Activated CD4-positive, alpha-beta T cell treated with anti-CD3 and anti-CD28 coated beads for 36 hours (primary cell): ENCODE measurements at regions not wholly inside any gene's neighbourhood (a gene's known extent, or its start where the extent isn't known, plus 50 kb on each side); places are given as distances from the start of the nearest gene placed in this dataset.

ENCODE experiments used
- ATAC-seq: fragments of 200-7000 bp; cut with Tn5 transposase; one replicate; pipeline ENCODE4 v1.10.0; 2021; ENCODE audit warnings: mild to moderate bottlenecking, moderate library complexity
- CTCF ChIA-PET: fragments of 350-600 bp; sonication (Branson Sonifier 250); formaldehyde crosslinking; loops from one replicate; lab custom pipeline; 2021; ENCODE audit warnings: antibody characterized with exemption; lab: Charles Lee
- POLR2A ChIA-PET: fragments of 350-600 bp; sonication (Branson Sonifier 250); formaldehyde crosslinking; loops from one replicate; lab custom pipeline; 2021; ENCODE audit warnings: antibody characterized with exemption, inconsistent platforms; lab: Charles Lee
- DNase-seq: peaks from one replicate; pipeline ENCODE4 v3.0.0-alpha.2; 2020
- H3K27ac Mint-ChIP-seq: one replicate; pipeline ENCODE4 v1.8.0; 2021; ENCODE audit warnings: mixed read lengths
- H3K27me3 Mint-ChIP-seq: one replicate; pipeline ENCODE4 v1.8.0; 2021; ENCODE audit warnings: mixed read lengths
- H3K36me3 Mint-ChIP-seq: one replicate; pipeline ENCODE4 v1.8.0; 2021; ENCODE audit warnings: low read depth, mixed read lengths
- H3K4me1 Mint-ChIP-seq: one replicate; pipeline ENCODE4 v1.8.0; 2021; ENCODE audit warnings: mixed read lengths
- H3K4me3 Mint-ChIP-seq: one replicate; pipeline ENCODE4 v1.8.0; 2021; ENCODE audit warnings: mild to moderate bottlenecking, moderate library complexity, mixed read lengths
- H3K9me3 Mint-ChIP-seq: one replicate; pipeline ENCODE4 v1.8.0; 2021; ENCODE audit warnings: low read depth, mixed read lengths
- intact Hi-C, 2 experiments: fragments of 100-400 bp; cut with DNase I in 1 of 2; cut with micrococcal nuclease in 1 of 2; formaldehyde crosslinking; loops; one replicate each; pipeline versions ENCODE4 v1.14.2 to v1.15.1; 2022 to 2024; cut with DNase I, micrococcal nuclease

- intact Hi-C loops: loop anchor here in 1 of 2 experiments (2.0 kb wide), 1 partner anchor 584 kb away; no protein-coding TSS in a partner anchor
- no peak overlapping the region for H3K4me3 Mint-ChIP-seq
Measured at GRCh38 chr12:15272376-15272775, 49.9 kb upstream of the PTPRO start.

More at GRCh38 chr12:15272376-15272775, 49.9 kb upstream of the PTPRO start:
- ATAC-seq: no peak
- ChIA-PET CTCF (interaction anchor here (0.6 to 1.7 kb wide), 3 partner anchors 121 to 314 kb away, joined by 3 to 10 read pairs (median 4); no protein-coding TSS in a partner anchor), POLR2A (no interaction called here)
- Mint-ChIP-seq H3K4me1 (no peaks in the 10 kb centered on the region), H3K9me3 (no peaks in the 10 kb centered on the region), H3K36me3 (no peaks in the 10 kb centered on the region), H3K27me3 (peaks cover 2% of the 10 kb centered on the region), H3K27ac (no peak overlapping the region)
- DNase-seq: no peak
